Midbrain (tissue), 1 donor: ENCODE measurements at regions not wholly inside any gene's neighbourhood (a gene's known extent, or its start where the extent isn't known, plus 50 kb on each side); places are given as distances from the start of the nearest gene placed in this dataset.
"Not testable (repeated sequence)": the region's sequence is repeated elsewhere in the genome, so short reads cannot be mapped to it uniquely, and the experiment has no call there.

Experiments
- DNase-seq: peaks from one replicate; lab custom pipeline; 2025; lab: John Stamatoyannopoulos, UW

DNA sequence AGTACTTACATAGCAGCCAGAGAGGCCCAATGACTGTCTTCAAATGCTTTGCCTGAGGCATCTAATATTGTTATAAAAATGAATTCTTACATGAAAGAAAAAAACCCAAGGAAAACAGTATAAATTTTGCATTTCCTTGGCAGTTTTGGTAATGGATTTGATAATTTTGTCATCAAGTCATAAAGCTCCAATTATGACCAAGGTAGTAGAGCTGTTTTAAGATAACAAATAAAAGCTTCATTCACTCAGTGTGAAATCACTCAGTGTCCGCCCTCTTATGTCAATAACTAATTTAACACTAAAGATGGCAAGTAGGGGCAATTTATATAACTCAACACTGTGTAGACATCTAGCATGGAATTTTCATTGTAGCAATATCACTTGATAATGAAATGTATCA, 193.9 kb downstream of the ANKRD7 start:
- no peak for DNase-seq

DNA sequence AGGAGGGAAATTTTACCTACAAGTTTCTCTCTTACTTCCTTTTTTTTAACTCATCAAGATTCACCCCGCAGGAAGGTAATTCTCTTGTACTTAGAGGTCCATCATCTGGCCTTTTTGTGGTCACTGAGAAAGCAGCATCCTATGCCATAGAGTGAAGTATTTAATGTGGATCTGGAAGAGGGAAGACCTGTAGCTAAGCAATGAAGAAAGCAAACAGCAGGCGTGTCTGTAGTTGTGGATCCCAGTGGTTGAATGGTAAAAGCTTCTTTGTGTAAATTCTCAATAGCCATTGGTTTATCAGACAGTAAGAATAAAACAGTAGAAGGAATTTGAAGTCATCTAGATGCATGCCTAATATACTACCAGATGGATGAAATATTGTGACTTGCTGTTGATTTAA, 196.4 kb downstream of the ANKRD7 start:
- DNase-seq = no peak

DNA sequence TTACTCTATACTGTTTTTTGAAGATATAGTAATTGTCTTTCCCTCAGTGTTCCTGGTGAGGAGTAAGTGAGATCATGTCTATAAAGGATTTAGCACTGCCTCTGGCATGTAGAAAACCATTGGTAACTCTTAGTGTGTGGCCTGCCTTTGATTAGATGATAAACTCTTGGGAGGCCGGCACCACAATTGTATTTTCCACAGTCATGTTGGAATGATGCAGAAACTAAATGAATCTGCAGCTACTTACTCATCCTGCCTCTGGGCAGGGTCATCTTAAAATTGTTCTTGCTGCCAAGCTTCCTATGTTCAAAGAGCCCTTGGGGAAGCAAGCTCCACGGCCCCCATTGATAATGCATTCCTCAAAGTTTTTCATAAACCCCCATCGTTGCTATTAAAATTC, 204.6 kb downstream of the ANKRD7 start:
- no peak for DNase-seq

DNA sequence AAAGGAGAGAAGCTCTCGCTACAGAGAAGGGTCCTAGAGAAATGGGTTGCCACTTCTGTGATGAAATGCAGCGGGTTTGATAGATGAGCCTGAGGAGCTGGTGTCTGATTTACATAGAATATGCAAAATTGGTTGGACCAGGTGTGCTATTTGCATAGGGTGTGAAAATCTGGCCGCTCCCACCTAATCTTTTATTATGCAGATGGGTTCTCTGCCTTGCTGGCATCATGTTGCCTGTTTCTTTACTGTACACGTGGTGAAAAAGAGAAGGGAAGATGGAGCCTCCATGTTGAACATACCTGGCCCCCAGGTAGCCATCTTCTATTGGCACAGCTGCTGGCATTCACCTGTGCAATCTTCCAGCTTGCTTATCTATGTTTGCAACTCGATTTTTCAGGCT, 212.2 kb downstream of the ANKRD7 start:
- no peak for DNase-seq

DNA sequence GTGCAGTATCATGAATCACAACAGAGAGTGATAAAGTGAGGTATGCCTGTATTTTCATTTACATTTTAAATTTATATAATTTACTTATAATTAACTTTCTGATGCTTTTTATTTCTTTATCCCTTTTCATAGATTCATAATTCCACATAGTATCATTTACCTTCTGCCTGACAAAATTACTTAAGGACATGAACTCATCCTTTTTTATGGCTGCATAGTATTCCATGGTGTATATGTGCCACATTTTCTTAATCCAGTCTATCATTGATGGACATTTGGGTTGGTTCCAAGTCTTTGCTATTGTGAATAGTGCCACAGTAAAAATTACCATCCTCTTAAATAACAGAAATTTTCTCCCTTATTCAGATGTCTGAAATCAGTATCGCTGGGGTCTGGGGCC, 224.5 kb downstream of the ANKRD7 start:
- not testable (repeated sequence) for DNase-seq

- DNase-seq = no peak
Observed at GRCh38 chr7:118449797-118450567, 225.5 kb downstream of the ANKRD7 start.

GRCh38 chr7:118452128-118452527, 227.6 kb downstream of the ANKRD7 start:
- no peak for DNase-seq

- no peak for DNase-seq
Observed at GRCh38 chr7:118467381-118467780, 242.9 kb downstream of the ANKRD7 start.

DNA sequence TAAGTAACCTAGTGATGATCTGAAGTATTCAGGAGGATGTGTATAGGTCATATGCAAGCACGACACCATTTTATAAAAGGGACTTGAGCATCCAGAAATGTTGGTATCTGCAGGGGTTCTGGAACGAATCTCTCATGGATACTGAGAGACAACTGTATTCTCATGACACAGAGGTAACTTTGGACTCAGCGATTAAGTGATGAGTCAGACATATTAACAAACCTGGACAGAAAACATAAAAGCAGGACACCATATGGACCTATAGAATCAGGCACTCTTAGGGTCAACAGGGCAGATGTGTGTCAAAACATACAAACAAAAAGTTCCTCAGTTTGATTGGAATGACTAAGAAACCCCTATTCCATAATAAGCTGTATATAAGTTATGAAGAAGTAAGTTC, 248.1 kb downstream of the ANKRD7 start:
- DNase-seq = no peak

- DNase-seq = no peak
Observed at GRCh38 chr7:118473271-118473670, 248.8 kb downstream of the ANKRD7 start.

DNA sequence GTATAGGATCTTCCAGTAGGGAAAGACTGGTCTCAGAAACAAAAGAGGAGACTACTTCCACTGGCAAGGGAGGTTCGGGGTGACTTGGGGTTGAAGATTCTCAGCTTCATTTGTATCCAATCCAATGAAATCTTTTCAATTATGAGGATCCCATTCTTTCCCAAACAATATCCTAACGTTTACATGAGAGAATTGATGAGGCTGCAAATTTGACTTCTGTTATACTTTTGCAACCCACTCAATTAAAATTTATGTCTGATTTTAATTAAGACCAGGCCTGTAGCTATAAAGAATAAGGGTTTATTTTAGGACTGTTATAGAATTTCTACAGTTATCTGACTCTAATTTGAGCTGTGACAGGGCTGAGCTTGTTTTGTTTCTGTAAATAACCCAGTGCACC, 251.5 kb downstream of the ANKRD7 start:
- DNase-seq = no peak

- DNase-seq = no peak
Observed at GRCh38 chr7:118477036-118477435, 252.5 kb downstream of the ANKRD7 start.

DNA sequence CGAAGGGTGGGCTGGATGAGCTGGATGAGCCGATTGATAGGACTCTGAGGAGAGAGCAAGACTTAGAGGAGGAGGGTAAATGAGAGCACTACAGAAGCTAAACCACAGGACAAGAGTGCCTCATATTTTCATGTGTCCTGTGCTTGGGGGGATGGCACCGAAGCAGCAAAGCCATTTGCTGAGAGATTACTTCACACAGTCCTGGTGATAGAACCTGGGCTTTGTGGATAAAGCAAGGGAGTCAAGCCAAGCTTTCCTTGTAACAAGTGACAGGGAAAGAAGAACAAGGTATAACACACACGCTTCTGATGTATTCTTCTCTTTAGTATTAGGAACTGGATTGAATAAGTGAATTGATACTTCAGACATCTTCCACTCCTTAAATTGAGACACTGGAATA, 253.7 kb downstream of the ANKRD7 start:
- DNase-seq = no peak

GRCh38 chr7:118478931-118479330, 254.4 kb downstream of the ANKRD7 start:
- DNase-seq = no peak

- DNase-seq = no peak
Observed at GRCh38 chr7:118492466-118492865, 268.0 kb downstream of the ANKRD7 start.

GRCh38 chr7:118496138-118496644, 271.7 kb downstream of the ANKRD7 start:
- no peak for DNase-seq

- DNase-seq = no peak
Observed at GRCh38 chr7:118502235-118502634, 277.7 kb downstream of the ANKRD7 start.

GRCh38 chr7:118511146-118511545, 286.6 kb downstream of the ANKRD7 start:
- DNase-seq = no peak

DNA sequence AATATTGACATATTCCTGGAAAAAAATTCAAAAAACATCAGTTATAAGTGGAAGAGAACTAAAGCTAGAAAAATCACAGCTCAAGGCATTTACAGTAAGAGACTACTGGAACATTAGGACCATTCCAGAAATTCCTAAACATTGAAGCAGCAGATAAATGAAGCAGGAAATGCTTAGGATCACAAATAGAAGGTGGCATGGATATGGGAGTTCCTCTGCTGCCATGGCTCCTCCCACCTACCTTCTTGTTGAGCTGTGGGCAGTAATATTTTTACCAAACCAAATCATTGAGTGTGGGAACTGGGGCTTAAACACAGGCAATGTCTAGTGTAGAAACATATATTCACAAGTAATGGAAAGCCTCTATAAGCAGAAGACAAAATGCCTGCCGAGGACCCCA, 292.8 kb downstream of the ANKRD7 start:
- DNase-seq = no peak

DNA sequence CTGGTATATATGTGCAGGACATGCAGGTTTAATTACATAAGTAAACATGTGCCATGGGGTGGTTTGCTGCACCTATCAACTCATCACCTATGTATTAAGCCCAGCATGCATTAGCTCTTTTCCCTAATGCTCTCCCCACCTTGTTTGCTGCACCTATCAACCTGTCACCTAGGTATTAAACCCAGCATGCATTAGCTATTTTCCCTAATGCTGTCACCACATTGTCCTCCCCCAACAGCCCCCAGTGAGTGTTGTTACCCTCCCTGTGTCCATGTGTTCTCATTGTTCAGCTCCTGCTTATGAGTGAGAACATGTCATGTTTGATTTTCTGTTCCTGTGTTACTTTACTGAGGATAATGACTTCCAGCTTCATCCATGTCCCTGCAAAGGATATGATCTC, 300.5 kb downstream of the ANKRD7 start:
- no peak for DNase-seq

GRCh38 chr7:118531566-118531965, 307.1 kb downstream of the ANKRD7 start:
- DNase-seq = no peak

DNA sequence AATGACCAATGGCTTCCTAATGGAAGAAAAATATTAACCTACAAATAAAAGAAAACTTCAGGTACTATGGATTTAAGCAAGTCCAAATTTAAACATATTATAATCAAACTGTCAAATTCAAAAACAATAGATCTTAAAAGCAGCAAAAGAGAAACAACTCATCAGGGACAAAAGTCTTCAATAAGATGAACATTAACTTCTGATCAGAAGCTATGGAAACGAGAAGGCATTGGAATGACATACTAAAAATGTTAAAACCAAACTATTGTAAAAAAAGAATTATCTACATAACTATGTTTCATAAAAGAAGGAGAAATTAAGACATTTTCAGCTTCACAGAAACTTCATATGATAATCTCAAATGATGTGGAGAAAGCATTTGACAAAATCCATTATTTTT, 334.7 kb downstream of the ANKRD7 start:
- DNase-seq = no peak

GRCh38 chr7:118563311-118563710, 338.8 kb downstream of the ANKRD7 start:
- DNase-seq = no peak

- no peak for DNase-seq
Observed at GRCh38 chr7:118572604-118573003, 348.1 kb downstream of the ANKRD7 start.
